Activated T-cell treated with anti-CD3 and anti-CD28 coated beads for 48 hours (primary cell): ENCODE measurements at regions not wholly inside any gene's neighbourhood (a gene's known extent, or its start where the extent isn't known, plus 50 kb on each side); places are given as distances from the start of the nearest gene placed in this dataset.

Experiments
- DNase-seq: peaks from one replicate; pipeline ENCODE4 v3.0.0-alpha.2; 2020; ENCODE audit warnings: low read depth

DNA sequence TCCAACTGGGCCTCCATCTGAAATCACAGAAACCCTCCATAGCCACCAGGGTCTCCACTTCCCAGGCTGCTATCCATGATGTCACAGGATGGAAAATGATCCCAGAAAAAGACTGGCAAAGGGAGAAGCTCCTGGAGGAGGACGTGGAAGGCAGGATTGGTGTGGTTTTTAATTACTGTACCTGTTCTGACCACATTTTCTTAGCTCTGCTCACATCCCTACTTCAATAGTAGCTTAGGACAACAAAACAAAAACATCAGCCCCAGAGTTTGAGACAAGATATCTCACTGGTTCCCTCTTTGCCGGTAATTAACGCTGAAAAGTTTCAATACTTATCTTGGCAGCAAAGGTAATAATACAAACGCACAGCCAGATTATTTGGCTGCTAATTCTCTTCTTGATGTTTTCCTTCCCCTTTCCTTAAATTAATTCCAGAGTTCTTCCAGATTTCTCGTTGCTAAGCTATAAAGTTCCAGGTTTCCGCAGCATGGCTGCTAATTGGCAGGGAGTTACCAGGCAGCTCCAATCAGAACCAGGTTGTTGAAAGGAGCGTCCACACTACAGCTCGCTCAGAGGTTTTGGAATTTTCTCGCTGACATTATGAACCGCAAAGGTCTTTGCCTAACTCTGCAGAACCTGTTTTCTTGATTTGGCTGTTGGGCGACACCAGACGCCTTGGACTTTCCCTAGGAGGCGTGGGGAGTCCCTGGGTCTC, 263.4 kb downstream of the MRTFB start:
- no peak for DNase-seq

DNA sequence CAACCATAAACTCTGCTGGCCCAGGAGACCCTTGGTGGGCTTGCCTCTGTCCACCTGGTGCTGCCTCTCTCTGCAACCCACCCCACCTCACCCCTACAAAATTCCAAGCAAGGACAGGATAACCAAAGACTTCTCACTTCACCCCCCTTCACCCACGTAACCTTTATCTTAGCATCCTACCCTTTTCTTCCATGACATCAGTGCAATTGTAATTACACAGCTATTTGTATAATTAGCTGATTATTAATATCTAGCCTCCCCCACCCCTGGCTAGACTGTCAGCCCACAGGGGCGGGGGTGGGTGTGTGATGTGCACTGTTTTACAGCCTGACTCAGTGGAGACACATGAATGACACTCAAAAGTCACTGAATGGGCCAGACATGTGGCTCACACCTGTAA, 262.2 kb downstream of the MRTFB start:
- DNase-seq = no peak

DNA sequence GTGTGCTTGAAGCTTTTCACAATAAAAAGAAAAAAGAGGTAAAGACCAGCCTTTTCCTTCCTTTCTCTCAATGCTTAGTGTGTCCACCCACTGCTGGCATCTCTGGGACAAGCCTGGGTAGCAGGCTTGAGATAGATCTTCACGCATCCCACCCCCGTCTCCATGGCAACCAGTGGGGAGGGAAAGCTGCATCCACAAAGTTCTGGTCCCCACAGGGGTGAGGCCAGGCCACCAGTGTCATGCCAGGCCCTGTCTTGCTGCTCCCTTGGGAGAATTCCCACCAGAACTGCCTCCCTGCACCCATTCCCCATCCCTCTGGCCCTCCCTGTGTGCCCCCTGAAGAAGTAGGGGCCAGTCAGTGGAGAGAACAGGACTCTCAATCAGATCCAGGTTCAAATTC, 259.9 kb downstream of the MRTFB start:
- no peak for DNase-seq

DNA sequence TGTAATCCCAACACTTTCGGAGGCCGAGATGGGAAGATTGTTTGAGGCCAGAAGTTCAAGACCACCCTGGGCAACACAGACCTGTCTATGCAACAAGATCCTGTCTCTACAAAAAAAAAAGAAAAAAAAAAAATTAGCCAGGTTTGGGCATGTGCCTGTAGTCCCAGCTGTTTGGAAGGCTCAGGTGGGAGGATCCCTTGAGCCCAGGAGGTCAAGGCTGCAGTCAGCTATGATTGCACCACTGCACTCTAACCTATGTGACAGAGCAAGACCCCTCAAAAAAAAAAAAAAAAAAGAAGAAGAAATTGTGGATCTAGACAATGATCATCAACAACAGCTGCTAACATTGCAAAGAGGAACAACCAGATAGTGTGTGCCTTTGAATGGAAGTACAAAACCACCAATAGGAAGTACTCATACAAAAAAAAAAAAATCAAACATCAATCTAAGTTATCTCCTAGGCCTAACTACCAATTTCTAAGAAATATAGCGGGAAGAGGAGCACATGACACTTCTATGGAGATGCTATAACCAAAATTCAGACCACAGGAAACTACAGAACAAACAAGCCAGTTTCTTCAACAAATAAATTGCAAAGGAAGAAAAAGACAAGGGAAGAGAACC, 258.7 kb downstream of the MRTFB start:
- no peak for DNase-seq

DNA sequence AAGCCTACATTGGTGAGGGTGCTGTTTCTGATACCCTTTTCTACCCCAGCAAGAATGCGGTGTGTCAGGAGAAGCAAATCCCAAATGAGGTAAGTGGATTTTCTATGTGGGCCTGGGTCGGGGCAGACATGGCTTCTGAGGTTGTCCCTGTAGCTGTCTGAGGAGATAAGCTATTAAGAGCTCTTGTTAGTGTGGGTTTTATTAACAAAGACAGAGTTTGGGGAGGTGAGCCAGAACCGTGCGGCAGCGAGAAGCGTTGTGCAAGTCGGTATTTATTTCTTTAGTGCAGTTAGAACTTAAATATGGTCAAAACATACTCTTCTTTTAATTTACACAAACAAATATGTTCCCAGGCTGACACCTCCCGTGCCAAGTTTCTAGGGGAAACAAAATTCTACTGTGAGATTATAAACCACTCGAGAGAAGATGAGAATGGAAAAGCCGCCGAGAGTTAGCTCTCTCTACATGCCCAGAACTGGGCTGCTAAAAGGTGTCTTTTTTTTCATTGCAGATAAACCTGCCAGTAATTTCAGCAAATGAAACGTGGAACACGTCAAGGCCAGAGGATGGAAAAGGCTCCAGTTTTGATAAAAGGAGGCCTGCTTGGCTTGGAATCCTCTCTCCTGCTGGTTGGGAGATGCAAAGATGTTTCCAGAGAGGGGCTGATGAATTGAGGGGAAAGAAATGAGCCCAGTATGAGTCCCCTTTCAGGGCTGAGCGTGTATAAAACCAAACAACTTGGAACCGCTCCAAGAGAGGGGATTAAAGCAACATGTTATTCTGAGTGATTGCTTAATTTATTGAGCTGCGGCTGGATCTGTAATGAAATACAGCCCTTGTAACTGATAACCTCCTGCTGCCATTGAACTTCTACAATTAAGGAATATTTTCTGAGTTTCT, 254.6 kb downstream of the MRTFB start:
- DNase-seq = no peak

DNA sequence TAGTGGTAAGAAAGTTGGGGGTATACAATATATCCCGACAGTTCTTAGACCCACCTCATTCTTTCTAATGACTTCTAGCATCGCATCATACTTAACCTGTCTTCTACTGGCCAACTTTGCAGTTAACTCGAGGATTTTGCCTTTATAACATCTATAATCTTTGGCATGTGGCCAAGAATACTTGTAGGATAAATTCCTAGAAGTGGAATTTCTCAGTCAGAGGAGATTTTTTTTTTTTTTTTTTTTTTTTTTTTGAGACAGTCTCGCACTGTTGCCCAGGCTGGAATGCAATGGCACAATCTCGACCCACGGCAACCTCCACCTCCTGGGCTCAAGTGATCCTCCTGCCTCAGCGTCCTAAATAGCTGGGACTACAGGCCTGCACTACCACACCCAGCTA, 253.5 kb downstream of the MRTFB start:
- no peak for DNase-seq

DNA sequence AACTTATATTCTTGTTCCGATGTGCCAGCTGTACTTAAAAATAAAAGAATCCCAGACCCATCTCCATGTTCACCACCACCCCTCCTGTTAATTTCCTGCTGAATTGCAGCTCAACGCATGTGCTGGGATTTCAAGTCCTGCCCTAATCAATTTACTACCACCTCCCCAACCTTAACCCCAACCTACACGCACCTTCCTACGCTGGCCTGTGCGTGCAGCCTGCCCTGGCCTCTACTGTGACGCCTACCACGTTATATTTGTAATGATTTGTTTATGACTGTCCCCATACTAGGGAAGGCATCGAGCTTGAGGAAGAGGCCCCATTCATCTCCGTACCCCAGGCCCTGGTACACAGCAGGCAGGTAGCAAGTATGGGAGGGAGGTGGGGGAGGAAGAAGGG, 251.1 kb downstream of the MRTFB start:
- no peak for DNase-seq

DNA sequence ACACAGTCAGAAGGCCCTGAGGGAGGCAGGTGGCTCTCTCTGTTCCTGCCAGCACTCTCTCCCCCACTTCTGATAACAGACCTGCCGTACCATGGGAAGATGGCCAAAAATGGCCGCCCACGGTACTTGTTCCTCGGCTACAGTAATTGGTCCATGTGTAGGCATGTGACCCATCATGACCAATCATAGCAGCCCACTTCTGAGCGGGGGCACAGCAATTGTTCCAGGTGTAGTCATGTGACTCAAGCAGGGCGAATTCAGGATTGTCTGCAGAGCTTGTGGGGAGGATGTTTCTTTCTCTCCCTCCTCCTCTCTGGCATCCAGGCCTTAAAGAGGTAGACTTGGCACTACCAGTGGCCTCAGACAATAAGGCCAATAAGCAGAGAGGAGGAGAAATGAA, 250.4 kb downstream of the MRTFB start:
- DNase-seq = no peak

DNA sequence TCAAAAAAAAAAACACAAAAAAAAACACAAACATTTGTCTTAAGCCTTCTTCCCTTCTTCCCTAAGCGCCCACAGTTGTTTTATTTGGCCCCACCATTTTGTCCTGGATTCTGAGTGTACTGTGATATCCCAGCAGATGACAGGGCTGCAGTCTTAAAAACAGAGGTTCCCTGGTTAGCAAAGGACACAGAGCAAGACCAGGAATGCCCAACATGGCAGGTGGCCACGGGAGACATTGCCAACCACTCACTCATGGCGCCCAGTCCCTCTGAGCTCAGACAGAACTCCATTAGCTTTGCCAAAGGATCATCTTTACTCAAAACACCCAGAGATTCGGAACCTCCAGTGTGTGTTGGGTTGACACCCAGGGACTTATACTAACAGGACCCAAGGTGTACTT, 249.3 kb downstream of the MRTFB start:
- no peak for DNase-seq
